GM23338 (cell line): ENCODE measurements at regions not wholly inside any gene's neighbourhood (a gene's known extent, or its start where the extent isn't known, plus 50 kb on each side); places are given as distances from the start of the nearest gene placed in this dataset.

Source experiments
- ATAC-seq: fragments of 200-7000 bp; cut with Tn5 transposase; 3 replicates; pipeline ENCODE4 v1.9.1; 2020
- DNase-seq: peaks from one replicate; pipeline ENCODE4 v3.0.0-alpha.2; 2015; ENCODE audit warnings: low spot score
- H2AFZ ChIP-seq: fragments of 200-600 bp; sonication (generic); 2 replicates; pipeline ENCODE4 v1.8.0; 2016; ENCODE audit warnings: antibody characterized with exemption, mild to moderate bottlenecking, moderate library complexity
- H3F3A ChIP-seq: fragments of 200-600 bp; sonication (generic); replicated peaks from 2 replicates; pipeline ENCODE4 v1.8.0; 2017; ENCODE audit warnings: antibody characterized with exemption, mixed run types, low read depth
- H3K27ac ChIP-seq: fragments of 200-600 bp; sonication (generic); 2 replicates; pipeline ENCODE4 v1.6.1; 2016; ENCODE audit warnings: low read depth
- H3K27me3 ChIP-seq: fragments of 200-600 bp; sonication (generic); 2 replicates; pipeline ENCODE4 v1.8.0; 2016; ENCODE audit warnings: mild to moderate bottlenecking, mixed run types, moderate library complexity; ENCODE audit not compliant: insufficient read depth
- H3K36me3 ChIP-seq: fragments of 200-600 bp; sonication (generic); 2 replicates; pipeline ENCODE4 v1.8.0; 2016; ENCODE audit warnings: mild to moderate bottlenecking; ENCODE audit not compliant: insufficient read depth
- H3K4me1 ChIP-seq: fragments of 200-600 bp; sonication (generic); 2 replicates; pipeline ENCODE4 v1.8.0; 2016; ENCODE audit warnings: mild to moderate bottlenecking, moderate library complexity; ENCODE audit not compliant: insufficient read depth
- H3K4me2 ChIP-seq: fragments of 200-600 bp; sonication (generic); 2 replicates; pipeline ENCODE4 v1.7.1; 2017; ENCODE audit warnings: mixed run types
- H3K4me3 ChIP-seq: fragments of 200-600 bp; sonication (generic); 2 replicates; pipeline ENCODE4 v1.6.1; 2016; ENCODE audit warnings: mixed run types
- H3K79me2 ChIP-seq: fragments of 200-600 bp; sonication (generic); replicated peaks from 2 replicates; pipeline ENCODE4 v1.8.0; 2017; ENCODE audit warnings: mild to moderate bottlenecking; ENCODE audit not compliant: insufficient read depth
- H3K9me2 ChIP-seq: fragments of 200-600 bp; sonication (generic); 2 replicates; pipeline ENCODE4 v1.8.0; 2017; ENCODE audit not compliant: insufficient read depth
- H4K20me1 ChIP-seq: fragments of 200-600 bp; sonication (generic); replicated peaks from 2 replicates; pipeline ENCODE4 v1.8.0; 2017; ENCODE audit warnings: mild to moderate bottlenecking; ENCODE audit not compliant: insufficient read depth
- H3K27ac Mint-ChIP-seq: 2 replicates; pipeline ENCODE4 v1.8.0; 2020; ENCODE audit warnings: inconsistent platforms, mild to moderate bottlenecking, moderate library complexity, mixed read lengths
- H3K27me3 Mint-ChIP-seq: 3 replicates; pipeline ENCODE4 v1.8.0; 2022; ENCODE audit warnings: low read depth, mild to moderate bottlenecking, moderate library complexity, mixed read lengths, inconsistent platforms; ENCODE audit not compliant: insufficient read depth, poor library complexity
- H3K36me3 Mint-ChIP-seq: 3 replicates; pipeline ENCODE4 v1.8.0; 2021; ENCODE audit warnings: low read depth, mild to moderate bottlenecking, inconsistent platforms, moderate library complexity, mixed read lengths
- H3K4me1 Mint-ChIP-seq: 3 replicates; pipeline ENCODE4 v1.8.0; 2020; ENCODE audit warnings: mild to moderate bottlenecking, inconsistent platforms, mixed read lengths
- H3K4me3 Mint-ChIP-seq: 3 replicates; pipeline ENCODE4 v1.8.0; 2021; ENCODE audit warnings: moderate library complexity, mild to moderate bottlenecking, inconsistent platforms, mixed read lengths
- H3K9me3 Mint-ChIP-seq: 3 replicates; pipeline ENCODE4 v1.8.0; 2020; ENCODE audit warnings: moderate library complexity, mild to moderate bottlenecking, inconsistent platforms, mixed read lengths
- CREB1 ChIP-seq: fragments of 250-450 bp; sonication (Bioruptor Pico); IDR thresholded peaks from 2 replicates; pipeline ENCODE4 v1.5.0; 2020; ENCODE audit warnings: low read depth, mild to moderate bottlenecking, moderate library complexity
- EZH2phosphoT487 ChIP-seq: fragments of 200-600 bp; sonication (generic); IDR thresholded peaks from one replicate; pipeline ENCODE4 v1.8.1; 2018; ENCODE audit warnings: antibody characterized with exemption; ENCODE audit not compliant: unreplicated experiment
- JUNB ChIP-seq: IDR thresholded peaks from one replicate; pipeline ENCODE4 v1.6.1; 2016; ENCODE audit warnings: antibody characterized with exemption; ENCODE audit not compliant: unreplicated experiment
- NANOG ChIP-seq: IDR thresholded peaks from 2 replicates; pipeline ENCODE4 v1.6.1; 2016; ENCODE audit warnings: antibody characterized with exemption, borderline replicate concordance
- POLR2AphosphoS5 ChIP-seq: IDR thresholded peaks from 2 replicates; pipeline ENCODE4 v1.6.1; 2016; ENCODE audit warnings: antibody characterized with exemption, low read depth
- STAT1 ChIP-seq: IDR thresholded peaks from one replicate; pipeline ENCODE4 v1.6.1; 2016; ENCODE audit warnings: antibody characterized with exemption; ENCODE audit not compliant: unreplicated experiment
- ZNF114 ChIP-seq: fragments of 250-450 bp; sonication (Bioruptor Pico); IDR thresholded peaks from 2 replicates; pipeline ENCODE4 v1.5.0; 2020; ENCODE audit warnings: mild to moderate bottlenecking, moderate library complexity
- ZNF331 ChIP-seq: fragments of 250-450 bp; sonication (Bioruptor Pico); IDR thresholded peaks from 2 replicates; pipeline ENCODE4 v1.5.0; 2020; ENCODE audit warnings: low read depth, mild to moderate bottlenecking, moderate library complexity
- TF ChIP-seq, protein P1 (sequence below): IDR thresholded peaks from one replicate; pipeline ENCODE4 v1.6.1; 2018; ENCODE audit warnings: antibody characterized with exemption; ENCODE audit not compliant: unreplicated experiment
- TF ChIP-seq, protein P2 (sequence below), 2 experiments: fragments of 200-600 bp in 1 of 2; sonication (generic) in 1 of 2; conservative IDR thresholded peaks; 2 replicates each; pipeline versions ENCODE4 v1.5.1 to v1.6.1; 2016 to 2017; ENCODE audit warnings: antibody characterized with exemption in 2 of 2, low read depth in 2 of 2, mild to moderate bottlenecking in 2 of 2, moderate library complexity in 1 of 2

DNA sequence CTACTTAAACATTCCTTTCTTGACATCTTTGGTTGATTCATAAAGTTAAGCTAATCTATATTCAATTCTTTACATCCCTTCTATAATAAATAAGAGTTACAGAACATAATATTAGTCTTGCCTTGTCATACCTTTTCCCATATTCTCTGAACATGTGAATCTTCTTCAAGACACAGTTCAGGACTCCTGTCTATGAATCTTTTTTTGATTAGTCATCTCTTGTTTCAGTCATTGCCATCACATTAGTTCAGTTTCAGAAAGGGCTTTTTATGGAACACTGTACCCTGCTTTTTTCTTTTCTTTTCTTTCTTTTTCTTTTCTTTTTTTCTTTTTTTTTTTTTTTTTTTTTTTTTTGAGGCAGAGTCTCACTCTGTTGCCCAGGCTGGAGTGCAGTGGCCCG, 181.2 kb downstream of the UBE2E3 start:
- Mint-ChIP-seq H3K27me3 (no peaks in the 10 kb centered on the region), H3K36me3 (peaks cover 14% of the 10 kb centered on the region; the same call in 2 of the 3 replicates), H3K4me3 (no peak overlapping the region), H3K9me3 (peaks cover 13% of the 10 kb centered on the region), H3K4me1 (no peaks in the 10 kb centered on the region), H3K27ac (no peak overlapping the region)
- no peaks in the 10 kb centered on the region for H3K79me2 ChIP-seq
- no peak overlapping the region for H2AFZ ChIP-seq
- no peaks in the 10 kb centered on the region for H3K9me2 ChIP-seq
- H3K27me3 ChIP-seq: no peaks in the 10 kb centered on the region
- TF ChIP-seq POLR2AphosphoS5 (no peak), ZNF114 (CRISPR knock-in tag) (no peak), STAT1 (no peak)
- TF ChIP-seq, protein P1, sequence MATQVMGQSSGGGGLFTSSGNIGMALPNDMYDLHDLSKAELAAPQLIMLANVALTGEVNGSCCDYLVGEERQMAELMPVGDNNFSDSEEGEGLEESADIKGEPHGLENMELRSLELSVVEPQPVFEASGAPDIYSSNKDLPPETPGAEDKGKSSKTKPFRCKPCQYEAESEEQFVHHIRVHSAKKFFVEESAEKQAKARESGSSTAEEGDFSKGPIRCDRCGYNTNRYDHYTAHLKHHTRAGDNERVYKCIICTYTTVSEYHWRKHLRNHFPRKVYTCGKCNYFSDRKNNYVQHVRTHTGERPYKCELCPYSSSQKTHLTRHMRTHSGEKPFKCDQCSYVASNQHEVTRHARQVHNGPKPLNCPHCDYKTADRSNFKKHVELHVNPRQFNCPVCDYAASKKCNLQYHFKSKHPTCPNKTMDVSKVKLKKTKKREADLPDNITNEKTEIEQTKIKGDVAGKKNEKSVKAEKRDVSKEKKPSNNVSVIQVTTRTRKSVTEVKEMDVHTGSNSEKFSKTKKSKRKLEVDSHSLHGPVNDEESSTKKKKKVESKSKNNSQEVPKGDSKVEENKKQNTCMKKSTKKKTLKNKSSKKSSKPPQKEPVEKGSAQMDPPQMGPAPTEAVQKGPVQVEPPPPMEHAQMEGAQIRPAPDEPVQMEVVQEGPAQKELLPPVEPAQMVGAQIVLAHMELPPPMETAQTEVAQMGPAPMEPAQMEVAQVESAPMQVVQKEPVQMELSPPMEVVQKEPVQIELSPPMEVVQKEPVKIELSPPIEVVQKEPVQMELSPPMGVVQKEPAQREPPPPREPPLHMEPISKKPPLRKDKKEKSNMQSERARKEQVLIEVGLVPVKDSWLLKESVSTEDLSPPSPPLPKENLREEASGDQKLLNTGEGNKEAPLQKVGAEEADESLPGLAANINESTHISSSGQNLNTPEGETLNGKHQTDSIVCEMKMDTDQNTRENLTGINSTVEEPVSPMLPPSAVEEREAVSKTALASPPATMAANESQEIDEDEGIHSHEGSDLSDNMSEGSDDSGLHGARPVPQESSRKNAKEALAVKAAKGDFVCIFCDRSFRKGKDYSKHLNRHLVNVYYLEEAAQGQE: no peak
- TF ChIP-seq, protein P2, sequence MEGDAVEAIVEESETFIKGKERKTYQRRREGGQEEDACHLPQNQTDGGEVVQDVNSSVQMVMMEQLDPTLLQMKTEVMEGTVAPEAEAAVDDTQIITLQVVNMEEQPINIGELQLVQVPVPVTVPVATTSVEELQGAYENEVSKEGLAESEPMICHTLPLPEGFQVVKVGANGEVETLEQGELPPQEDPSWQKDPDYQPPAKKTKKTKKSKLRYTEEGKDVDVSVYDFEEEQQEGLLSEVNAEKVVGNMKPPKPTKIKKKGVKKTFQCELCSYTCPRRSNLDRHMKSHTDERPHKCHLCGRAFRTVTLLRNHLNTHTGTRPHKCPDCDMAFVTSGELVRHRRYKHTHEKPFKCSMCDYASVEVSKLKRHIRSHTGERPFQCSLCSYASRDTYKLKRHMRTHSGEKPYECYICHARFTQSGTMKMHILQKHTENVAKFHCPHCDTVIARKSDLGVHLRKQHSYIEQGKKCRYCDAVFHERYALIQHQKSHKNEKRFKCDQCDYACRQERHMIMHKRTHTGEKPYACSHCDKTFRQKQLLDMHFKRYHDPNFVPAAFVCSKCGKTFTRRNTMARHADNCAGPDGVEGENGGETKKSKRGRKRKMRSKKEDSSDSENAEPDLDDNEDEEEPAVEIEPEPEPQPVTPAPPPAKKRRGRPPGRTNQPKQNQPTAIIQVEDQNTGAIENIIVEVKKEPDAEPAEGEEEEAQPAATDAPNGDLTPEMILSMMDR (conservative IDR thresholded peaks at IDR 0.05; ENCODE audit: low read depth in 2 of 2): no peak
- H3K4me3 ChIP-seq: no peak overlapping the region
- no peaks in the 10 kb centered on the region for H3K4me1 ChIP-seq
- H3K27ac ChIP-seq: no peak overlapping the region
- no peak for ATAC-seq
- no peaks in the 10 kb centered on the region for H4K20me1 ChIP-seq
- H3F3A ChIP-seq: no peaks in the 10 kb centered on the region
- no peak for DNase-seq
- H3K4me2 ChIP-seq: no peak overlapping the region
- no peaks in the 10 kb centered on the region for H3K36me3 ChIP-seq

DNA sequence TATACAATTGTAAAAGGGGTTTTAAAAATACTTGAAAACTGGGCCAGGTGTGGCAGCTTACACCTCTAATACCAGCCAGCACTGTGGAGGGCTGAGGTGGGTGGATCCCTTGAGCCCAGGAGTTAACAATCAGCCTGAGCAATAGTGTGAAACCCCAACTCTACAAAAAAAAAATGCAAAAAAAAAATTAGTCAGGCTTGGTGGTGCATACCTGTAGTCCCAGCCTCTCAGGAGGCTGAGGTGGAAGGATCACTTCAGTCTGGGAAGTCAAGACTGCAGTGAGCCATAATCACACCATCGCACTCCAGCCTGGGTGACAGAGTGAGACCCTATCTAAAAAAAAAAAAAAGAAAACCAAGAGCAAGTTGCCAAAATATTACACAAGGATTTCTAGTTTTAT, 182.7 kb downstream of the UBE2E3 start:
- peaks cover 25% of the 10 kb centered on the region; the same call in 2 of the 3 replicates for H3K36me3 Mint-ChIP-seq
- peaks cover 24% of the 10 kb centered on the region for H3K9me3 Mint-ChIP-seq
- H3K27me3 Mint-ChIP-seq: no peaks in the 10 kb centered on the region
- H2AFZ ChIP-seq: no peak overlapping the region
- H3K4me1 Mint-ChIP-seq: no peaks in the 10 kb centered on the region; the same call in 2 of the 3 replicates
- no peaks in the 10 kb centered on the region for H3K4me1 ChIP-seq
- no peaks in the 10 kb centered on the region for H3K79me2 ChIP-seq
- H3K27ac Mint-ChIP-seq: no peak overlapping the region
- no peaks in the 10 kb centered on the region for H3F3A ChIP-seq
- H3K9me2 ChIP-seq: no peaks in the 10 kb centered on the region; the same call in 1 of the 2 replicates
- H3K27ac ChIP-seq: no peak overlapping the region
- H3K27me3 ChIP-seq: no peaks in the 10 kb centered on the region
- H3K4me2 ChIP-seq: no peak overlapping the region
- no peak overlapping the region for H3K4me3 ChIP-seq
- no peak for ATAC-seq
- H3K4me3 Mint-ChIP-seq: no peak overlapping the region
- H3K36me3 ChIP-seq: no peaks in the 10 kb centered on the region
- no peaks in the 10 kb centered on the region for H4K20me1 ChIP-seq
- no peak for DNase-seq
- TF ChIP-seq, protein P2 (conservative IDR thresholded peaks at IDR 0.05; ENCODE audit: low read depth in 2 of 2): no peak
- no peak for TF ChIP-seq POLR2AphosphoS5
- TF ChIP-seq, protein P1: no peak
- no peak for TF ChIP-seq ZNF114 (CRISPR knock-in tag)
- no peak for TF ChIP-seq ZNF331
- no peak for TF ChIP-seq EZH2phosphoT487
- TF ChIP-seq JUNB: no peak
- TF ChIP-seq CREB1 (CRISPR knock-in tag): no peak
- no peak for TF ChIP-seq STAT1
- no peak for TF ChIP-seq NANOG
